Anterior cingulate cortex (tissue), 58 donors: ENCODE measurements at regions not wholly inside any gene's neighbourhood (a gene's known extent, or its start where the extent isn't known, plus 50 kb on each side); places are given as distances from the start of the nearest gene placed in this dataset.
"Not testable (repeated sequence)": the region's sequence is repeated elsewhere in the genome, so short reads cannot be mapped to it uniquely, and the experiment has no call there.

Experiments
- DNase-seq, 58 donors: peaks; one replicate each; lab custom pipeline; 2025; lab: John Stamatoyannopoulos, UW

DNA sequence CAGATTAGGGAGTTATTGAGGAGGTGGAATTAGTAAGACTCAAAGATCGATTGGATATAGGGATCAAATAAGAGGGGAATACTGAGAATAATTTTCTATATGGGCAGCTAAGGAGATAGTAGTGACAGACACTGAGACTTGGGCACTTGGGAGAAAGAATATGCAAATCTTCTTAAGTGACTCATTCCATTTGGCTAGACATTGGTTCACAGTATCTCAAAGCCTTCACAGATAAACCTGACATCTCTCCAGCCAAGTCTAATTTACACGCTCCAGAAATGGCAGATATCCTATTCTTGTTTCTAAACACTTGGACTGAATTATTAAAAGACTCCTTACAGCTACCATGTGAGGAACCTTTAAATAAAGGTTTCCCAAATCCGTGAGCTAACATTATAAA lies 104.6 kb upstream of the ADAMTS9 start:
- DNase-seq: no peak

DNA sequence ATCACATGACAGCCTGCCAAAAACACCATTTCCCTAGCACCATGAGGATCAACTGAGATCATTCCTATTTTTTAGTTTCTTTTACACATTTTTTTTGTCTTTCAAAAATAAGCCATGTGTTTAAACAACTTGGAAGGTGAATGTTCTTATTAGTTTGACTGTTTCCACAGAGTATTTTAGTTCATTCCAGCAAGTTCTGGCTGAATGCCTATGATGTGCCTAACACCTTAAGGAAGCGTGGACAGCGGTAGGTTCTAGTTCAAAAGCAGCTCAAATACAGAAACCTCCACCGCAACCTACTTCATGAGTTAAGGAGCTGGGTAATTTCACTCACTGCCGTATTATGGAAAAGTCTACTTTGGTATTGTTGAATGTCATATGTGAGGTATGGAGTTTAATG lies 101.3 kb upstream of the ADAMTS9 start:
- peak in 1 of 58 donors; percentile 4 for DNase-seq

DNA sequence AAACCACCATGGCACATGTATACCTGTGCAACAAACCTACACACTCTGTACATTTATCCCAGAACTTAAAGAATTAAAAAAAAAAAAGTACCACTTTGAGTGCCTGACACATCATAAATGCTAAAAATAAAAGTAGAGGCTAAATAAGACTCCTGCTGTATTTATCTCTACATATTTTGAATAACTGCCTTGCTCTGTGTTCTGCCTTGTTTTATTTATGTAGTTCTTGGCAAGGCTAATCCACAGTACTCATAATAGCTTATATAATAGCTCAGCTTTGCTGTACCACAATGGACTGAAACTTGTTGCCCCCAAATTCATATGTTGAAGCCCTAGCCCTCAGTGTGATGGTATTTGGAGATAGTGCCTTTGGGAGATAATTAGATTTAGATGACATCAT lies 95.4 kb upstream of the ADAMTS9 start:
- DNase-seq: no peak

DNA sequence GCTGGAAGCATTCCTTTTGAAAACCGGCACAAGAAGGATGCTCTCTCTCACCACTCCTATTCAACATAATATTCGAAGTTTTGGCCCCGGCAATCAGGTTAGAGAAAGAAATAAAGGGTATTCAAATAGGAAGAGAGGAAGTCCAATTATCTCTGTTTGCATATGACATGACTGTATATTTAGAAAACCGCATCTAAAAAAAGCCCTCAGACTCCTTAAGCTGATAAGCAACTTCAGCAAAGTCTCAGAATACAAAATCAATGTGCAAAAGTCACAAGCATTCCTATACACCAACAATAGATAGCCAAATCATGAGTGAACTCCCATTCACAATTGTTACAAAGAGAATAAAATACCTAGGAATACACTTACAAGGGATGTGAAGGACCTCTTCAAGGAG lies 93.1 kb upstream of the ADAMTS9 start:
- not testable (repeated sequence) for DNase-seq

DNA sequence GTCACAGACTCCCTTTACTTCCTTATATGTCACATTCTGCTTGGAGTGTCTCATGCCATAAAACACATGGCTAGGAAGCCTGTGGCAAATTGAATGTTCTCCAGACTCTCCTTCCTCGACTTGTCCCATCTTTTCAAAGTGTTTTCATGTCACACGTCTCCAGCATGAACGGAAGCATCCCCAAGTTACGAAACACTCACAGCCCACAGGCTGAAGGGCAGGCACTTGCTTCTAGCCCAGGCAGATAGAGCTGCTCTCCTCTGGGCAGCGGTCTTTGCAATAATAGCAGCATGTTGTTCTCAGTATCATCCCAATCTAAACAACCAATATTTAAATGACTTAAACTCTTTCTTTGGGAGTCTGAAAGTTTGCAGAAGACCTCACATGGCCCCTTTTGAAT lies 85.3 kb upstream of the ADAMTS9 start:
- no peak for DNase-seq

DNA sequence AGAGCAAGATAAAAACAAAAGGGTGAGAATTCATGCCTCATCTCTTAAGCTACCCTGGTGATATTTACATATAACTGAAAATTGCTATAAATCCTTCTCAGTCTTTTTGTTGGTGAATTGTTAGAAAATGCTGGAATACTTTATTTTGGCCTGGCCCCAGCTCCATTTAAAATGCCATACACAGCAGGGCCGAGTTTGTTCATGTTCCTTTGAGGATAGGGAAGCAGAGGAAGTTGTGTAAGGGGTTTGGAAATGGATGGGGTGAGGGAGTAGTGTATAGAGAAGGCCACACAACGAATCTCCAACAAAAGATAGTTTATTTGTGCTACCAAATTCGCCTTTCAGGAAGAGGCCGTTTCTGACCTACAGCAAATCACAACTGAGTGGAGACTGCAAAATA lies 78.6 kb upstream of the ADAMTS9 start:
- DNase-seq: no peak

DNA sequence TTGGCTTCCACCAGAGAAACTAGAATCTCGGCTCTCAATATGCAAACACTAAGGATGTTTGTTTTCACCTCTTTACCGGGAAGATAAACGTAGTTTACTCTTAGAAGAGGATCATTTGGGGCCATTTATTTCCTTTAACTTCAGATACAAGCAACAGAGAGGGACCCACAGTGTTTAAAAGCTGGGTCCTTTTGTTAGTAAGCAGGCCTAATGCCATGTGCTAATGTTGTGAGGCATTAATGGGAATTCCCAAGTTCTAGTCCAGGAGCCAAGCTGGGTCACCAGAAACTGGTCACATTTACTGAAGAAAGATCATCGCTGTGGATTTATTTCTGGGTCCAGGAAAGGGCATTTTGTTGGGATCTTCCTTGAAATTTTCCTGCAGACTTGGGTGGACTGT lies 78.1 kb upstream of the ADAMTS9 start:
- DNase-seq: no peak

DNA sequence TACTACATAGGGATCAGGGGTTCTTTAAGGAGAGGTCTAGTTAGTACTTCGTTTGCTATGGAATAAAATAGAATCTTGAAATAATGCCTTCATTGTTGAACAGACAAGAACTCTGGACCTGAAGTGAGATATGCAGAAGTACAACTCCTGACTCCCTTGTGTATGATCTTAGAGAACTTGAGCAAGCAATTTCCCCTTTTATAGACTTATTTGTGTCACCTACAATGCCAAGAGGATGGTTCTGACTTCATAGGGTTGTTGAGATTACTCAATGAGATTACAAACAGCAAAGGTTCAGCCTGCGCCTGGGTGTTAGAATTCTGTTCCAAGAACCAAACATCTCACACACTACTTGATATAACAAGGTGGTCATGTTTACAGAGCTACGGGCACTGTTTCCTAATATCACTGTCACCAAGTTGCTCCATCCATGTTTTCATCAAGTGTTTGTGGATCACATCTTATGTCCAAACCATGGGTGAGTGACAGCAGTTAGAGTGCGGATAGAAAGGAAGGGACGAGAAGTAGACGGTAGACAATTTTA lies 76.7 kb upstream of the ADAMTS9 start:
- no peak for DNase-seq

DNA sequence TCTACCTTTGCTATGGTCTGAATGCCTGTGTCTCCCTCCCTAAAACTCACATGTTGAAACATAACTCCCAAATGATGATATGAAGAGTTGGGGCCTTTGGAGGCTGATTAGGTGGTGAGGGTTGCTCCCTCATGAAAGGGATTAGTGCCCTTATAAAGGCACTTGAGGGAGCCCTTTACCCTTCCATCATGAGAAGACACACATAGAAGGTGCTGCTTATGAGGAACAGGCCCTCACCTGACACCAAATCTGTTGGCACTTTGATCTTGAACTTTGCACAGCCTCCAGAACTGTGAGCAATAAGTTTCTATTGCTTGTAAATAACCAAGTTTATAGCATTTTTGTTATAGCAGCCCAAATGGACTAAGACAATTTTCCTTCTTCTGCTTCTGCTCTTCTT lies 76.2 kb upstream of the ADAMTS9 start:
- DNase-seq: no peak

DNA sequence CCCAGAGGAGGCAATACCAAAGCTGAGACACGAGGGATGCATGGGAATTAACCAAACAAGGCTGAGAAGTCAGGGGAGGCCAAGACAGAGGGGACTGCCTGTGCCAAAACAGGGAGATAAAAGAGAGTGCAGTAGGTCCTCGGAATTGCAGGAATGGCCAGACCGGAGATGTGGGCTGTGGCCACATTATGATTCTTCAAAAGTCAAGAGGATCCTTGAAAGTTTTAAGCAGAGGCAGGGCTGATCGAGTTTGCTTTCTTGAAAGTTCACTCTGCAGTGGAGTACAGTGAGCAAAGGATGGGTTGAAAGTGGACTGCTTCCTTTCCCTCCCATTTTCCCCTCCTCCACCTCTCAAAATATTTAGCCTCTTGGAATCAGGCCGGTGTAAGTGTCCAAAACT lies 73.9 kb upstream of the ADAMTS9 start:
- DNase-seq: no peak

DNA sequence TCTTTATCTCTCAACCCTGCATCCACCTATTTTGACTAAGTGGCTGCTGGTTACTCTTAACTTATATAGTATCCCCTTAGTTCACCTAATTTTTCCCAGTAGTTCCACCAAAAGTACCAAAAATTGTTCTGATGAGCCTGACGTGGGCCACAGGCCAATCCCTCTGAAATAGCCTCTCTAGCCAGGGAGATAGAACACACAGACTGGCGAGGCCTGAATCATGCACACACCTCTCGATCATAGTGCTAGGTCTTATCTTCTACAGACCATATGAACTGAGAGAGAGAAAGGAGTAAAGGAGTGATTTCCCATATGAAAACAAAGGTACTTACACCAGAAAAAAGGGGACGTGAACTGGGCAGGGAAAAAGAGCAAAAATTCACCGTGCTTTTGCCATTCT lies 72.5 kb upstream of the ADAMTS9 start:
- DNase-seq: no peak

DNA sequence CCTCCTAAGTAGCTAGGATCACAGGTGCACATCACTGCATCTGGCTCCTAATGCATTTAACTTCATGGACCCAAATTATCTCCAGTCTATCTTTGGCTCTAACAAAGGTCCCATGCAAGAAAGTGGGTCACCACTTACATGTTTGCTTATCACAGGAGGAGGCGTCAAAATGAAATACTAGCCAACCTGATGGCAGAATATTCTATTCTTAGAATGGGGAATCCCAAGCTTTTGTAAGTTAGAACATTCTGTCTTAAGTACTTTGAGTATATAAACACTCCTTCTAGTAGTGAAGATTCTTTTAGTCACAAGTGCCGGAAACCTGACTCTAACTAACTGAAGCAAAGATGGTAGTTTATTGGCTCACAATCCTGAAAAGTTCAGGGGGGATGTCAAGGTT lies 72.0 kb upstream of the ADAMTS9 start:
- no peak for DNase-seq

DNA sequence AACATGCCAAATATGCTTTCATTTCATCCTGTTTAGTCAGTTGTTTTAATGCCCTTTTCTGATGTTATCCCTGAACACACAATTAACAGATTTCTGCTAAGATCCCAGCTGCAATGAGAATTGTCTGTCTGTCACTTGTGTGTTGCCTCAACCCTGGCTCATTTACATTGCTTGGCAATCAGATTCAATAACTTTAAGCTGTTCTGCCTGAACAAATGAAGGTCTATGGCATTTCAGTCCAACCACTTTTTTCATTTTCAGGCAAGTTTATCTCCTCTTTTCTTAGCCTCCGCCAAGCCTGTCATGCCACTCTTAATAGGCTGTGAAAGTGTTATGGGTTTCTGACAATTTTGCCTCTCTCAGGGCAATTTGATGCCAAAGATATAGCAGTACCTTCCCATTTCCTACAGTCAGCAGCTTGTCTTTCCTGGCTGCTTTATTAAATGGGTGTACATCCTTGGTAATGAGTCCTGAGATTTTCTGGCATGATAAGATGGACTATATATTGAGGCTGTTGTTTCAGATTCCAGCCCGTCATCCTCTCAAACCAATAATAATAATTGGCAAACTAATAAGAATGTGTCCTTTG lies 68.7 kb upstream of the ADAMTS9 start:
- DNase-seq: no peak

DNA sequence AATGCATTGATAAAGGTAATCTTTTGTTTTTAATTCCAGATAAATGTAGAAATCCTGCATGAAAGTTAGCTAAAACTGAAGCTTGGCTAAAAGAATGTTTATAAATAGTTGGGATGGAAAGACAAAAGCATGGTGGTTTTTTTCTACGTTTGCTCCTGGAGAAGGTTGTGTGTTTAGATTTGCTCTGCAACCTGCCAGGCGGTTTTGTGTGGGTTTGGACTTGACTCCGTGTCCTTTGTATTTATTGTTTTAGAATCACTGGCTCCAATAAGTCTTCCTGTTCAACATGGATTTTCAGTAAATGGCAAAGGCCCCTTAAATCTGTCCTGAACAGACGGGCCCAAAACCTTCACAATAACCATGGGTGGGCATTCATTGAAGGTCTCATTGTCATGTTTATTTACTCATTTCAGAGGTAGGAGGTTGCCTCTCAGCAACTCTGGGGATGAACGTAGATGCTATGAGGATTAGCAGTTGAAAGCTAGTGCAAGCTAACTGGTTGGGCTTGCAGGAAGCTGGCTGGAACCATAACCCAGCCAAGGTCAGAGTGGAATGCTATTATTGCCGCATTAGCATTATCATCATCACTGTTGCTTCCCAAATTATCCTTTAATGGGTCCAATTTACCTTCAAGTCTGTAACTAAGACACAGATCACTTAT lies 60.6 kb upstream of the ADAMTS9 start:
- no peak for DNase-seq

DNA sequence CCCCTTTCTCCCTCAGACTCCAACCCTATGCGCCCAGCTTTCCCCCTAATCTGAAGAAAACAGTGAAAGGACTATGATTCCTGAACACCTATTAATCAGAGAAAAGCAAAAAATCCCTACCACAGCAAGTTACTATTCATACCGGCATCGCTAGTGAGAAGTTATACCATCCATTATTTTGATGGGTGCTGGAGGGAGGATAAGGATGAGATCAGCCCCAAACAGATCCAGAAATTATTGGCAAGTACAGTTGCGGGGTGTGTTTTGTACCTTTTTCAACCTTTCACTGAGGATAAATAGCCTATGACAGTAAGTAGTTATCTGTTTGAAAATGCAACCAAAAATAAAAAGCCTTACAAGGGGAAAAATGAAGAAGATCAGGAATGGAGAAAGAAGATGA lies 59.9 kb upstream of the ADAMTS9 start:
- no peak for DNase-seq

DNA sequence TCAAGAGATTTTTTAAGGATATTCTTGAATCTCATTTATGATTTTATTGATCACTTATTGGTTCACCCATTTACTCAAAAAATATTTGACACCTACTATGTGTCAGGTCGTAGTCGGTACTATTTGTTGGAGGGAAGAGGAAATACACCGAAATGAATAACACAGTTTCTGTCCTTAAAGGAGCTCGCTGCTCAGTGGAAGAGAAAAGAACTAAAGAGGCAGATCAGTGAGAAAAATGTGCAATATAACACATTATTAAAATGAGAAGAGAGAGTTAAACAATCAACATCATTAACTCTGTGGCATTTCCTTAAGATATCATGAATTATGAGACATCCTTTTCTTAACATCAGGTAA lies 56.1 kb upstream of the ADAMTS9 start:
- DNase-seq: no peak

DNA sequence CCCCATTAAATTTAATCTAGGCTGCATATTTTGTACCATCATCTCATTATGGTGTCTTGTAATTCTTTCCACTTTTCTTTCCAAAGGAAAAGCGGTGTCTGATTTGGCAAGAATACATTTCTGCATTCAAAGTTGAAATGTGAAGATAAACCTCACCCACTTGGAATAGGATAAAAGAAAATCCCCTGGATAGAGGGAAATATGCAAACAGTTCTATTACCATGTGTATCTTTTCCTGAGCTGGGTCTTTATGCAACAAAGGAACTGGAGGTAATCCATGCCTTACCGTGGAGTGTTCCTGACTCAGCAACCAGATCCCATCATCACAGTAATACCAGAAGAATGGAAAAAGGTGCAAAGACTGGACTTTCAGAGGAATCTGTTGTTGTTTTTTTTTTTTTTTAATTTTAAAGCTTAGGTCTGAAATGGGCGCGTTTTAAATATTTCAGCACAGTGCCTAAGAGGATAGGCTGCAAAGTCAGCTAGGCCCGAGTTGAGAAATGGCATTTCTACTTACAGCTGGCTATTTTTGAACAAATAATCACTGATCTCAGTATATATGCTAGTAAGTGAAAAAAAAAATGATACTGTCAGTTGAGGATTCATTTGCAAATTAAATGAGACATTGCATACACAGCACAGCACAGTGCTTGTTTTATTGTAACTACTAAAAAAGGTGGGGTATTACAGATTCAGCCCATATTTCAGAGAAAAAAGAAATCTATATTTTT lies 55.5 kb upstream of the ADAMTS9 start:
- DNase-seq: no peak

DNA sequence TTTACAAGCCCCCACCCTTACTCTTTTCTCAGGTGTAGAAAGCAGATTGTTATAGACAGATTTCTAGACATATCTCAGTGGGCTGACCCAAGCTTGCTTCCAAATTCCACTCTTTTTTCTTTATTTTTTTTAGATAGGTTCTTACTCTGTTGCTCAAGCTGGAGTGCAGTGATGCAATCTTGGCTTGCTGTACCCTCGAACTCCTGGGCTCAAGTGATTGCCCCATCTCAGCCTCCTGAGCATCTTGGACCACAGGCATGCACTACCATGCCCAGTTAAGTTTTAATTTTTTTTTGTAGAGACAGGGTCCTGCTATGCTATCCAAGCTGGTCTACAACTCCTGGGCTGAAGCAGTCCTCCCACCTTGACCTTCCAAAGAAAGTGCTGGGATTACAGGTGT lies 53.5 kb upstream of the ADAMTS9 start:
- no peak for DNase-seq

DNA sequence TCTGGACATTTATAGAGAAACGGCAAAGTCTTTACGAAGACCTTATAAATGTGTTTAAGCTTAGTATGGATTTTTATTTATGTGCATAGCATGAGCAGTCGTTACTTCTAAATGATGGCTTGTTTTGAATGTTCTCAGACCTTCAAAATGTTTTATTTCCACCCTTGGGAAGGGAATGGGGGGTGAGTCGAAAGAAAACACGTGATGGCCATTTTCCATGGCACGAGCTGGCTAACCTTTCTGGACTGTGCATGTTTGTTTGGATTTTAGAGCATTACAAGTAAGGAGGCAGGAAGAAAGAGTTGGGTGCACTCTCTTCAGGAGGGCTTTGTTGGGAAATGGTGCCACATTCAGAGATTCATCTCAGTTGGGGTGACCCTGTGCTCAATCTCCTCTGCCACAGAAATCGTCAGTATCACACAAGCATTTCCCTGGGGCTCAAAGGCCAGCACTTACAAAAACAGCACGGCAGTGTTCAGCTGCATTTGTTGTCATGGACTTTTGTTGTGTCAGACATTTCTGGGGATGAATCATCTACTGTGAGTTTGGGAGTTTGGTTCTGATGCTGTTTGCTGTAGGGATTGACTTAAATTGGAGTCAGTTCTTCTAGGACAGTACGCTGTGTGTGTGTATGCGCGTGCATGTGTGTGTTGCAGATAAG lies 52.3 kb upstream of the ADAMTS9 start:
- no peak for DNase-seq
